Colonic mucosa (tissue), 4 donors: ENCODE measurements at regions not wholly inside any gene's neighbourhood (a gene's known extent, or its start where the extent isn't known, plus 50 kb on each side); places are given as distances from the start of the nearest gene placed in this dataset.

ENCODE experiments used
- DNase-seq: peaks from one replicate; pipeline ENCODE4 v3.0.0-alpha.2; 2020
- H3K27ac ChIP-seq: fragments of 200-600 bp; one replicate; pipeline ENCODE4 v1.8.0; 2021
- H3K27me3 ChIP-seq: fragments of 200-600 bp; one replicate; pipeline ENCODE4 v1.8.0; 2021
- H3K36me3 ChIP-seq: fragments of 200-600 bp; one replicate; pipeline ENCODE4 v1.8.0; 2021
- H3K4me1 ChIP-seq: fragments of 200-600 bp; one replicate; pipeline ENCODE4 v1.8.0; 2021; ENCODE audit warnings: mild to moderate bottlenecking
- H3K4me3 ChIP-seq: fragments of 200-600 bp; one replicate; pipeline ENCODE4 v1.8.0; 2021
- H3K9ac ChIP-seq, 2 donors: one replicate each; pipeline ENCODE4 v1.7.0; 2013; ENCODE audit warnings: control low read depth in 2 of 2, low read depth in 2 of 2, low read length in 2 of 2
- H3K9me3 ChIP-seq: fragments of 200-600 bp; one replicate; pipeline ENCODE4 v1.8.0; 2021
- CTCF ChIP-seq: fragments of 200-600 bp; IDR thresholded peaks from one replicate; pipeline ENCODE4 v1.8.0; 2022; ENCODE audit warnings: antibody characterized with exemption, mild to moderate bottlenecking
- intact Hi-C: fragments of 100-400 bp; cut with DNase I; formaldehyde crosslinking; loops from one replicate; pipeline ENCODE4 v1.14.1; 2022
- donor health status: healthy.
- donor health status: DM: no; HTN: no; CAD: no.
- donor health status: DM: no; HTN: no; CAD: no.

GRCh38 chr1:208880433-208881100 is 636.4 kb upstream of the PLXNA2 start:
- intact Hi-C loops: no loop called here
- no peak for TF ChIP-seq CTCF
- Histone ChIP-seq H3K27me3 (no peaks in the 10 kb centered on the region), H3K4me3 (no peak overlapping the region), H3K9ac (no peak overlapping the region), H3K36me3 (no peaks in the 10 kb centered on the region), H3K9me3 (no peaks in the 10 kb centered on the region), H3K4me1 (no peaks in the 10 kb centered on the region), H3K27ac (no peak overlapping the region)
- DNase-seq: no peak

GRCh38 chr1:208885060-208885459 is 640.9 kb upstream of the PLXNA2 start:
- H3K9me3 ChIP-seq: no peaks in the 10 kb centered on the region
- H3K36me3 ChIP-seq: no peaks in the 10 kb centered on the region
- intact Hi-C loops: no loop called here
- no peak overlapping the region for H3K4me3 ChIP-seq
- no peak overlapping the region for H3K27ac ChIP-seq
- no peaks in the 10 kb centered on the region for H3K27me3 ChIP-seq
- DNase-seq: no peak
- H3K9ac ChIP-seq: no peak overlapping the region
- H3K4me1 ChIP-seq: no peaks in the 10 kb centered on the region
- TF ChIP-seq CTCF: no peak

- intact Hi-C loops: no loop called here
- no peak for TF ChIP-seq CTCF
These were observed 641.5 kb upstream of the PLXNA2 start for GRCh38 chr1:208885650-208886049.

GRCh38 chr1:208888376-208888775 is 644.2 kb upstream of the PLXNA2 start:
- Histone ChIP-seq H3K27ac (no peak overlapping the region), H3K9me3 (no peaks in the 10 kb centered on the region), H3K4me1 (no peaks in the 10 kb centered on the region), H3K4me3 (no peak overlapping the region), H3K36me3 (no peaks in the 10 kb centered on the region), H3K9ac (no peak overlapping the region), H3K27me3 (no peaks in the 10 kb centered on the region)
- no peak for TF ChIP-seq CTCF
- no peak for DNase-seq
- intact Hi-C loops: no loop called here

More at GRCh38 chr1:208885650-208886049, 641.5 kb upstream of the PLXNA2 start:
- Histone ChIP-seq H3K27ac (no peak overlapping the region), H3K4me1 (no peaks in the 10 kb centered on the region), H3K9ac (no peak overlapping the region), H3K36me3 (no peaks in the 10 kb centered on the region), H3K27me3 (no peaks in the 10 kb centered on the region), H3K9me3 (no peaks in the 10 kb centered on the region), H3K4me3 (no peak overlapping the region)
- DNase-seq: no peak

- Histone ChIP-seq H3K27me3 (no peaks in the 10 kb centered on the region), H3K9ac (no peak overlapping the region), H3K27ac (no peak overlapping the region), H3K9me3 (no peaks in the 10 kb centered on the region), H3K36me3 (no peaks in the 10 kb centered on the region), H3K4me1 (no peaks in the 10 kb centered on the region), H3K4me3 (no peak overlapping the region)
- DNase-seq: no peak
- no peak for TF ChIP-seq CTCF
- intact Hi-C loops: no loop called here
These were observed 648.0 kb upstream of the PLXNA2 start for GRCh38 chr1:208892147-208892546.
